Activated CD4-positive, alpha-beta T cell treated with anti-CD3 and anti-CD28 coated beads for 24 hours (primary cell): ENCODE measurements at regions not wholly inside any gene's neighbourhood (a gene's known extent, or its start where the extent isn't known, plus 50 kb on each side); places are given as distances from the start of the nearest gene placed in this dataset.
"Not testable (repeated sequence)": the region's sequence is repeated elsewhere in the genome, so short reads cannot be mapped to it uniquely, and the experiment has no call there.

Experiments used
- DNase-seq, 2 donors: peaks; one replicate each; pipeline ENCODE4 v3.0.0-alpha.2; 2020; ENCODE audit warnings: low read depth in 2 of 2

DNA sequence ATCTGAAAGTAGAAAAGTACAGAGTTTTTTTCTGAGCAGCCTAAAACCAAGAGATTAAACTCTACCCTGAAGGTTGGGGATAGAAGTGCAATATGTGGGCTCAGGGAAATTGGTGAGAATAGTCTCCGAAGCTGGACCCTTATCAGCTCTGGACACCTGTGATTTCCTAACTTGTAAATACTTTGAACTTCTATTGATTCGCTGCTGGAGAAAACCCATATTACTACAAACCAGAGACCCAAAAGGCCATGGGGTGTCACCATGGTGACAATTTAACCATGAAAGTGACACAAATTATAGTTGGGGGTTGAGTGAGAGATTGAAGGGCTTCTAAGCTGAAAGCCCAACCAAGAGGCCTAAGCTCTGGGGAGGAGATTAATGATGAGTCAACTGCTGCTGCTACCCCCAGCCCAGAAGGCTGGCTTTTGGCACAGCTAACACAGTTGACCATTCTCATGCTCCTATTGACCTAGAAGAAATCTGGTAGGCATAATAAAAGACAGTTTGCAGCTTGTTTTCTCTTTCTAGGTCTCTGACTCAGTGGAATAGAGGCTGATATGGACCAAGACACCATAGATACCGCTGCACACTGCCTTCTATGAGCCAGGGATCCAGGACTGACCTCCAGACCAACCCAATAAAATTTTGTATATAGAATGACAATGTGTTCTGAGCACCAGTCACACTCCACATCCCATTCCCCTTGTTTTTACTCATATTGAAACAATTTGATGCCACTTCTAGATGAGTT is 131.9 kb upstream of the FNDC3A start:
- DNase-seq: no peak

DNA sequence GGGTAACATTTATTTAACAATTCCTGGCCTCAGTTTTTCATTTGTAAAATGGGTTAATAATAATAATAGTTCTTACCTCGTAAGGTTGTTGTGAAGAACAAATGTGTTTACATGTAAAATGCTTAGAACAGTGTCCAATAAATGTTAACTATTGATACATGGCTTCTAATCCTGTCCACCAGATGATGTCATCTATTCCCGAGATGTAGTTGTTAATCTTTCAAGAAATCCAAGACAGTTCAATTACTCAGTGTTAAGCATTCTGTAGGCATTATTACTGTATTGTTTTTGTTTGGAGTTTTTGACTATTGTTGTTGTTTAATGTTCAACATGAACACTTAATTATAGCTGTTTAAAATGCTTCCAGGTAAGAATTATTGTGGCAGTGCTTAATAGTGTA is 131.0 kb upstream of the FNDC3A start:
- no peak for DNase-seq

DNA sequence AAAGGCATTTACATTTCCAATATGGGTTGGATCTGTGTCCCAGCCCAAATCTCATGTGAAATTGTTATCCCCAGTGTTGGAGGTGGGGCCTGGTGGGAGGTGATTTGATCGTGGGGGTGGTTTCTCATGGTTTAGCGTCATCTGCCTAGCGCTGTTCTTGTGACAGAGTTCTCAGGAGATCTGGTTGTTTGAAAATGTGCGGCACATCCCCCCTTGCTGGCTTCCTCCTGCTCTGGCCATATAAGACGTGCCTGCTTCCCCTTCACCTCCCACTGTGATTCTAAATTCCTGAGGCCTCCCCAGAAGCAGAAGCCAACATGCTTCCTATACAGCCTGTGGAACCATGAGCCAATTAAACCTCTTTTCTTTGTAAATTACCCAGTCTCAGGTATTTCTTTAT is 126.2 kb upstream of the FNDC3A start:
- DNase-seq: no peak

DNA sequence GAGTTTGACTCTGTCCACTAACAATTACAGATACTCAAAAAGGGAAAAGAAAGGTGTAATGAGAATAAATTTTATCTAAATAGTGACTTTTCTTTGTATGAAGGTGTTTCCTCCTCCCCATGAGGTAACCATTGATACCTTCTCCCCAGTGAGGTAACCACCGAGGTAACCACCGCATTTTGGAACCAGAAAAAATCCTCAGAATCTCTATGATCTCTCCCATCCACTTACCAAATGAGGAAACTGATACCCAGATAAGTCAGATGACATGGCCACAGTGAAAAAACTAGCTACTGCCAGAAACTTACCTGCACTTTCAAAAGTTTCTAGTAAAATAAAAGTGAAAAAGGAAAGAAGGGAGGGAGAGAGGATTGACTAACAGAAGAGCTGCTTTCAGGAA is 124.0 kb upstream of the FNDC3A start:
- no peak for DNase-seq

DNA sequence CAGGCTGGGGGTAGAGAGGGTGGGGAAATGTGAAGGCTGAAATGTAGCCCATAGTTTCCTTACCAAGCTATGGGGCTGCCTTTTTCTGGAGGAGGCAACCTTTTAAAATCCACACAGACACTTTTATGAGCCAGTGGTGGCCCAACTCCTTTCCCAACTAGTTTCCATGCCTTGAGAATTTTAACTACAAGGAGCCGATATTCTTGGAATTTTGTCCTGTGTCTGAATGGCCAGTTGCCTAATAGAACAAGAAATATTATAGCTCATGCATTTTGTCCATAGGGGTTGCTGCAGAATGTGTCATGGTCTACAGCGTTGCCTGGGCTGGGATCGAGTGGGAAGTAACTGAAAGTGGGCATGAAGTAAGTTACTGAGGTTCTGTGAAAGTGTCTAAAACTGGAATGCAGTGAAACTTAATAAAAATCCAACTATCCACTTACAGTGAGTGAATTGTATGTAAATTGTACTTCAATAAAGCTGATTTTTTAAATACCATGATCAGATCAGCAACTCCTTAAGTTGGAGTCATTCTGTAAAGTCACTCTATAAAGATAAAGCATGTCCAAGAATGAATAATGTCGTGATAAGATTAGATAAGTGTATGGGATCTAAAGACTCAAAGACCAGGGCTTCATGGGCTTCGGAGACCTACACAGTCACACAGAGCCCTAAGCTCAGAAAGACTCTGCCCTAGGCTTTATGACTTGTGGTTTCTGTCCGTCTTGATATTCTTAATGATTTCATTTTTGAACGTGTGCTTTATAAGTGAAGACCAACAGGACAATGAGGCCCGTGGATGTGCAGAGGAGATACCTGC is 122.6 kb upstream of the FNDC3A start:
- no peak for DNase-seq

DNA sequence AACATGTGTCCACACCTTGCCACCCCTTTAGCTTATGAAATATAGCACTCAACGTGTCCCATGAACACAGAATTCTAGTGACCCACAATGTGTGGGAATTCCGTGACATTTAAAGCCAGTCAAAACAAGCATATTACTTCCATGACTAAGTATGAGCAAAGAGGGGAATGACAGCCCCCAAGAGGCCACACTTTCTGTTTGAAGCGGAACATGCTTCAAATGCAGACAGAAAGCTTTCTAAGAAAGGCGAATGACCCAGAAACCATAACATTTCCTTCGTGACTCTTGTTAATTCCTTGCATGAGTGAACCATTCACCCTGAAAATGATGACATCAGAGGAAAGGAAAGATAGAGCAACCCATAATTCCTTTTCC is 122.0 kb upstream of the FNDC3A start:
- peak in 1 of 2 donors; percentile 22 for DNase-seq

DNA sequence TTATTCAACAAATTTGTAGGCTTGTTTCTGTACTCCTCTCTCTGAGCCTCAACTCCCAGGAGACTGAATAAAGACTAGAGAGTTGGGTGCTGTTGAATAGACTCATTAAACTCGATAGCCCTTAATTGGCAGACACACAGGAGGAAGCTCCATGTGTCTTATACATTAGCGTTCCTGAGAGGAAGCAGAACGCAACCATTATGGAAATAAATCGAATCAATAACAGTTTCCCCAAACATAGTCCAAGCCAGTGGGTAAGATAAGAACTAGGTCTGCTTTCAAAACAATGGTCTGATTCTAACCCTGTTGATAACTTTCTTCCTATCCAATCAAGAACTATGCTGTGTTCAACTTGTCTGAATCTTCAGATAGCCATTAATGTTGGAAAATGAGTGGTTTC is 118.1 kb upstream of the FNDC3A start:
- no peak for DNase-seq

DNA sequence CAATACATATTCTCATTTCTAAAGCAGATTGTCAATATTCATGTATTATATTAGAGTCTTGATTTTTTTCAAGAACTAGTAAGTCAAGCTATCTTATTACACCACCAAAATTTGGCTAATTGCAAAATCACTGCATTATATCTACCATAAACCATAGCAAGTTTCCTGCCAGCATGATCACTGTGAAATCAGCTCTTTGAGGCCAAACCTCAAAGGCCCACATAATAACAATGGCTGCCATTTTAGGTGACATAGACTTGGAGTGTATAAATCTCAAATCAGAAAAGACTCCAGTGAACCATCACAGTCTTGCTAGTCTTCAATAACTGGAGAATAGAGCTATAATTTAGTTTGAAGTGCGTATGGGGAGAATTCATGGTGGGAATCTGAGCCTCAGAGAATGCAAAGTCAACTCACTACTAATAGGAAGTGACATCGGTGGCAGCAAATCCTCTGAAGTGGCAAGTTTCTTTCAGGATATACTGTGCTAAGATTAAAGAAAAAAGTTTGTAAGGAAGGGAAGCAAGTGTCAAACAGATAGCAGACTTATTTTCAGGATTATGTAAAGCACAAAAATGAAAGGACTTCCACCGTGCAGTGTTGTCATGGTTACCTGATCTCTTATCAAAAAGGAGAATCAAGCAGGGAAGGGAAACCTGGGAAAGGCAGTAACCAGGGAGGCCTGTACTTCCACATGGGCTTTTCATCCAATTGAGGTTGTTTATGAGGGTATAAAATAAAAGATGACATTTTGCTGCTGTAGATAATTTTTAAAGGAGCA is 117.4 kb upstream of the FNDC3A start:
- DNase-seq: no peak

DNA sequence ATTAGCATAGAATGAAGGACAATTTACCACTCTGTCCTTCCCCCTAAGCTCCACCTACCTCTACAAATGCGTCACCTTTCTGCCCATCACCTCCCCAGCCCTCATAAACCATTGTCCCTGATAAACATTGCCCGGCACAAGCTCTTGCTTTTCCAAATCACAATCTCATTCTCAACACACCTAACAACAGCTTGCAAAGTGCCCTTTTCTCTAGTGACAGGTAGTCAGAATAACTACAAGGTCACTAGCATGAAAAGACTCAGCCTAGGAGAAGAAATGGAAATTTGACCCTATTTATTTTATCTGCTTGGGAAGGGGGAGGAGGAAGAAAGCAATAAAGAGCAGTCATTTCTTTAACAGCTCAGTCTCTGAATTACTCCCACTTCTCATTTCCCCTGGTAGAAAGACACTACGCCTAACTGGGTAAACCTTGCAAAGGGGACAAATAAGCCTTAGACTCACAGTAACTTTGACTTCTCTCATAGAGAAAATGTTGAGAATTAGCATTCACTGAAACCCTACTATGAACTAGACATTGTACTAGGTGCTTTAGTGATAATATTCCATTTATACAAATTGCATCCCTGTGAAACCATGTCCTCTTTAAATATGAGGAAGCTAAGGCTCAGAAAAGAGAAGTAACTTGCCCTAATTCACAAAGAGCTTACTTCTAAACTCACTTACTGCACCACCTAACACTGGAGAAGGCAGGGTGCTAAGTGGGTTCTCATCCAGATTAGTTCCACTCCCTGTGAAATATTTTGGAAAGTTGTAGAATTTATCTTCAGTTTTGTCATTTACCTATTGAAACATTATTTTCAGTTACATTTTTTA is 116.2 kb upstream of the FNDC3A start:
- no peak for DNase-seq

DNA sequence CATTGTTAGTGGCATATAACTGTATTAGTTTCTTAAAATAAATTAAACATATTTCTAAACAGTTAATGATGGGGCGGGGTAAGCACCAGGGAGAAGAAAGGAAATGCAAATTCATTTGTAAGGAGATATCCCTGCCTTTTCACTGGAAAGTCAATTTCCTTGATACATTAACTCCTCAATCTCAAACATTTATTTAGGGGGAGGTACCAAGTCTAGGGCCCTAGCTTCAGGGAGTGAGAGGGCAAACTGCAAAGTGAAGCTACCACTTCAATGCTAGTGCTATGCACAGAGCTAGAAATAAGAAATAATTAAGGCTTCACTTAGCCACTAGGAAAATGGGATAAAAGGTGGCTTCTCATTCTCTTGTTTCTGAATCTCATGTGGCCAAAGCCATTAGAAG is 115.3 kb upstream of the FNDC3A start:
- no peak for DNase-seq

DNA sequence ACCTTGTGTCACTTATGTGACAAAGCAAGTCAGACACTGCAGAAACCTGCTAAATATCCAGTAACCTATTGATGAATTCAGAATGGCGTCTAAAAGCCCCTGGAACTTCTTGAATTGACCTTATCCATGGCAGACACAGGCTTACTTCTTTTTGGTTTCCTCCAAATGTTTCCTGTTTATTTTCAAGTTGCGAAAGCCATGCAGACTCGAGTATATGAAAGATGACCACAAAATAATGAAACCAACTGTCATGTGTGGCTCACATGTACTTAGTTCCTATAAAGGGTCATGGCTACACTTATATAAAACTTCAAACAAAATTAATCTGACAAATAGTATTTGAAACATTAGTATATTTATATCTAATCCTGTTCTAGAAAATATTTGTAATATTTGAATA is 113.1 kb upstream of the FNDC3A start:
- no peak for DNase-seq

DNA sequence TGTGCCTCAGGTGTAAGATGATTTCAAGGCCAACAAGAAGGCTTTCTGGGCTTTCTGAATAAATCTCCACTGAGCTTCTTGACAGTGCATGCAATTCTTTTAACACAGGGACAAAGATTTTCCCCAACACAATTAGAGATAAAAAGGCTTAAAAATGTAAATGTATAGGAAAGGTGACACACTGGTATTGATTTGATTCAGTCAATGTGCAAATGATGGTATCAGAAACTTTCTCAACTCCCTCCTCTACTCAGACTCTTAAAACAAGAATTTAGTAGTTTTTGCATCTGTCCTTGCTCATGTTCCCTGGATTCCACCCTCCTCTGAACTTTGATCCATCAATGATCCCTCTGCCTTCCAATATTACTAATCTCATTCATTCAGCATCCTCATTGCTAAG is 111.6 kb upstream of the FNDC3A start:
- no peak for DNase-seq

DNA sequence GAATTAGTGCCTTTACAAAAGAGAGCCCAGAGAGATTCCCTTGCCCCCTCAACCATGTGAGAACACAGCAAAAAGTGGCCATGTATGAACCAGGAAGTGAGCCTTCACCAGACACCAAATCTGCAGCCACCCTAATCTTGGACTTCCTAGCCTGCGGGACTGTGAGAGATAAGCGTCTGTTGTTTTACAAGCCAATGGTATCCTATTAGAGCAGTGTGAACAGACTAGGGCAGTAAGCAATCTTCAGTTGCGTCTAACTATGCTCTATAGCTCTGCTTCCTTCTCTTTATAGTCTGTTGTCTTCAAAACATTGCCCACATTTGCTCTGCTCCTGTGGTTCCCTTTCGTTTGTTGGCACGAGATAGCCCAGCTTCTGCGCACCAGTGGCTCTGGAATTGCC is 109.5 kb upstream of the FNDC3A start:
- no peak for DNase-seq

DNA sequence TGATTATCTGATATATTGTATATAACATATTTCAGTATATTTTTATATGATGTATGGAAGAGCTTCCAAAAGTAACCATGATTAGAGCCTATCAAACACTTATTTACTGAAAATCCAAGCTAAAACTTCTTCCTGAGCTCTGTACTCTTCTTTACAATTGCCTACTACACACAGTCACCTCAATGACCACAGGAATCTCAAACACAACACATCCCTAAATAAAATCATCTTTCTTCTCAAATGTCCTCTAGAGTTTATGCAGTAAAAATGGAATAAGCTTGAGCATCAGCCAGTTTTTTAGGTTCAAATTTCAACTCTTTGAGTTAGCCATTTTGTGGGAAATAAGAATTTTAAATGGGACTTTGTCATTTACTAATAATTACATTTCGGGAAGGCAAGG is 102.6 kb upstream of the FNDC3A start:
- no peak for DNase-seq

DNA sequence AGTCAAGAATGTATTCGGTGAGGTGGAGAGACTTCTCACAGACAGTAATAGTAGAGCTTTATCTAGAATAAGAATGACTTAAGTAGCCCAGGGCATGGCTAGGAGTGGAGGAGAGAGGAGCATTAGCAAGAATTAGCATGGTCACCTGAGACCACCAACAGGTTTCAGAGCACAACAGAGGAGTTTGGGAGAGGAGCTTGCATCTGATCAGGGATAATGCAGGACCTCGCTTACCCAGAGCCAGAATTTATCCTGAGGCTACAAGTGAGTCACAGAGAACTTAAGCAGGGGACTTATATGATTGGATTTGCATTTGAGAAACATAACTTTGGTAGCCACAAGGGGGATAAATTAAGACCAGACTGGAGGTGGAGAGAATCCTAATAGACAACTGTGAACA is 102.1 kb upstream of the FNDC3A start:
- DNase-seq: no peak

DNA sequence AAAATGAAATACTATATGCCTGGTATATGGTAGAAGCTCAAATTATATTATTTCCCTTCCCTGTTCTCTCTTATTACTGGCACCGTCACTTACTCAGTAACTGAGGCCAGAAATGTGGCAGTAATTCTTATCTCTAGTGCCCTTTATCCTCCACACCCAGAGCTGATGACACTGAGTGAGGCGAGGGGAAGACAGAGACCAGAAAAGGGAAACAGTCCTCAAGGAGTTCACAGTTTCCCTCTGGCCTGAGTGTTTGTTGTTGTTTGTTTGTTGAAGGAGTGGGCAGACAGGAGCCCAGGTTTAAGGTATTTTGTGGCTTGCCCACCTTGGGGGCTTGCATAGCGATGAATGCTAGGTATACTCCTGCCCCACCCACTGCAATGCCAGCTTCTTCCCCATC is 101.5 kb upstream of the FNDC3A start:
- DNase-seq: no peak

DNA sequence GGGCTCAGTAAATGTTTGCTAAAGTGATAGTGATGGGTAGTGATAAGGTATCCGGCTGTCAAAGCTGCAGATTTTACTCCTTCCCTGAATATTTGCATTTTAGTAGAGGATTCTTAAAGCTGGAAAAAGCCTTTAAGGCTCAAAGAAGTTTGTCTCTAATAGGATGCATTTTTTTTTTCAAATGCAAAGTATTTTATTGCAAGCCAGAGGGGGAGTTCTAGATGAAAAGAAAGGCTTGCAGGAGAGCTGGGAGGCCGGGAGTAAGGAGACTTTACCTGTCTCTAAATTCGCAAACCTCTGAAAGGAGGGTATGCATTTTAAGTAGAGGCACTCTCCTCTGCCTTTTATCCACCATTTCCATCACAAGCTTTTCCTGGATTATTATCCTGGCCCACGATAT is 100.7 kb upstream of the FNDC3A start:
- no peak for DNase-seq

DNA sequence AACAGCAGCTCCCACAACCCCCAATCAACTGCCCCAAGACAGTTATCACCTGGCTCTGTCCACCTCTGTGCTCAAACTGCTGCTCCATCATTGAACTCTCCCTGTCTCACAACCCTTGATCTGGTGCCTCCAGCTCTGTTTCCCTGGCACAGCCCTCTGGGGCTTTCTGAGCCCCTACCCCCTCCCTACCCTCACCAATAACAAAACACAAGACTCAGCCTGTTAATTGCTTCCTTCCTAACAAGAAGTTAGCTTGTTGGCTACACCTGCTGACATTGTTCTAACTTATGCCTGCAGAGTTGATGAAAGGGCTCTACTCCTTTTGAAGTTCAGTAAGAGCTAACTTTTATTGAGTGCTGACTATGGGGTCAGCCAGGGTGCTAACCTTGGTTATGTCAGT is 99.4 kb upstream of the FNDC3A start:
- DNase-seq: no peak

DNA sequence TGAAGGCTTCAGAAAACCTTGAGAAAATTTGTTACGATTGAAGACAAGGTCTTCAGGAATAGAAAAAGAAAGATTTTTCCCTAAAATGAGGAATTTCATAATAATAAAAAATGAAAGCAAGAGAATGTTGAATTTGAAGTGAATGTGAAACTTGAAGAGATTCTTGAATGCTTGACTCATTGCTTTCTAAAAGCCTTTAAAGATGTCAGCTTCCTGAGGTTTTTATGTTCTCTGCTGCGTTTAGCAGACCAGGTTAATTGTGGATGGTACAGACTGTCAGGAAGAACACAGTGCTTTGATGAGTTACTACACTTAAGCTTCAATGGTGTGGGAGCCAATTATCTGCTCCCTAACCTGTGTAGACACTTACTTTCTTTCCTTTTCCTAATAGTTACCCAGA is 96.3 kb upstream of the FNDC3A start:
- DNase-seq: no peak

DNA sequence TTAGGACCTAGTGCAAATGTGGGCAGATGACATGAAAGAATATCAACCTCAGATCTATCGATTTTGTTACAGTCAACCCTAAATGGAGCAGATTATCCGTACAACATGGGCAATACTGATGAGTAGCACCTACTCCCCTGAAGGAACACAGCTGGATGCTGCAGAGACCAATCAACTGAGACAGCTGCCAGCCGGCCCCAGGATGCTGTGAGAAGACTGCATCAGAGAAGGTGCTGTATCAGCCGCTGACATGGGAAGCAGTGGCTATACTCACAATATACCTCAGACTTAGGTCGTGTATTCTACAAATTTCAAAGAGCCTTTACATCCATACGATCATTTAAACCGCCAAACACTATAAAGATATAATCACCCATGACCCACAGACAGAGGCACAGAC is 95.9 kb upstream of the FNDC3A start:
- DNase-seq: no peak

DNA sequence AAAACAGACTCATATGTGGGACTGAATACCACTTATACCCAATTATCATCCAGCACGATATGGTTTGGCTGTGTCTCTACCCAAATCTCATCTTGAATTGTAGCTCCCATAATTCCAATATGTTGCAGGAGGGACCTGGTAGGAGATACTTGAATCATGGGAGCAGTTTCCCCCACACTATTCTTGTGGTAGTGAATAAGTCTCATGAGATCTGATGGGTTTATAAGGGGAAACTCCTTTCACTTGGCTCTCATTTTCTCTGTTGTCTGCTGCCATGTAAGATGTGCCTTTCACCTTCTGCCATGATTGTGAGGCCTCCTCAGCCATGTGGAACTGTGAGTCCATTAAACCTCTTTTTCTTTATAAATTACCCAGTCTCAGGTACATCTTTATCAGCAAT is 91.9 kb upstream of the FNDC3A start:
- DNase-seq: not testable (repeated sequence)

DNA sequence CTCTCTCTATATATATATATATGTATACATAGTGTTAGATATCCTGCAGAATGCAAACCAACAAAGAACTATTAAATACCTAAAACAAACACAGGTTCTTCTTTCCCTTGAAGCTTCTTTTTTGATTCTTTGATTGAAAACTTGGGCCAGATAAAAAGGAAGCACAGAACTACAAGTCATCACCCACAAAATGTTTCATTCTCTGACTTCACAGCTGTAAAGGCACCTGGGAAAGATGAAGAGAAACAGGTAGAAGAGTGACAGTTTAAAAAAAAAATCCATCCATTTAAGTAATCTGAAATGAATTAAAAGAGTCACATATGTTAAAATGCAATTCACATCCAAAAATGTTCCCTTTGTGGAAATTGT is 90.7 kb upstream of the FNDC3A start:
- no peak for DNase-seq
